ENCODE measurements at regions not wholly inside any gene's neighbourhood (a gene's known extent, or its start where the extent isn't known, plus 50 kb on each side); places are given as distances from the start of the nearest gene placed in this dataset.
A peak's percentile ranks its signal among the peaks of the same experiment; 100 is the strongest.

- Mint-ChIP-seq H3K27ac (peak overlapping the region in 2 of 6 donors; percentile 8 to 17), H3K4me3 (no peak overlapping the region), H3K27me3 (peaks cover 5 to 28% (median 9%) of the 10 kb centered on the region in 3 donors), H3K4me1 (peaks cover 0 to 9% (median 3%) of the 10 kb centered on the region in 3 donors), H3K36me3 (no peaks in the 10 kb centered on the region), H3K9me3 (no peaks in the 10 kb centered on the region)
- DNase-seq (no peak), ATAC-seq (ENCODE audit: low read depth in 2 of 2) (no peak)
These were observed 451.1 kb upstream of the KCNMB2 start for GRCh38 chr3:178084938-178085816.

- peaks cover 5 to 23% (median 9%) of the 10 kb centered on the region in 3 donors for H3K27me3 Mint-ChIP-seq
- H3K27ac Mint-ChIP-seq, result no peak overlapping the region
- ATAC-seq (ENCODE audit: low read depth in 2 of 2) (no peak), DNase-seq (no peak)
- H3K4me1 Mint-ChIP-seq, result peaks cover 0 to 9% (median 3%) of the 10 kb centered on the region in 3 donors
- no peak overlapping the region for H3K4me3 Mint-ChIP-seq
- H3K9me3 Mint-ChIP-seq, result peaks cover 0 to 2% (median 0%) of the 10 kb centered on the region in 7 donors
- H3K36me3 Mint-ChIP-seq, result no peaks in the 10 kb centered on the region
These were observed 450.5 kb upstream of the KCNMB2 start for GRCh38 chr3:178085817-178086123.

- Mint-ChIP-seq H3K9me3 (peaks cover 0 to 3% (median 0%) of the 10 kb centered on the region in 7 donors), H3K4me1 (peaks cover 0 to 9% (median 3%) of the 10 kb centered on the region in 3 donors), H3K36me3 (no peaks in the 10 kb centered on the region), H3K4me3 (no peak overlapping the region), H3K27ac (no peak overlapping the region), H3K27me3 (peaks cover 5 to 20% (median 9%) of the 10 kb centered on the region in 3 donors)
- ATAC-seq (ENCODE audit: low read depth in 2 of 2) (no peak), DNase-seq (no peak)
These were observed 450.0 kb upstream of the KCNMB2 start for GRCh38 chr3:178086144-178086825.

DNA sequence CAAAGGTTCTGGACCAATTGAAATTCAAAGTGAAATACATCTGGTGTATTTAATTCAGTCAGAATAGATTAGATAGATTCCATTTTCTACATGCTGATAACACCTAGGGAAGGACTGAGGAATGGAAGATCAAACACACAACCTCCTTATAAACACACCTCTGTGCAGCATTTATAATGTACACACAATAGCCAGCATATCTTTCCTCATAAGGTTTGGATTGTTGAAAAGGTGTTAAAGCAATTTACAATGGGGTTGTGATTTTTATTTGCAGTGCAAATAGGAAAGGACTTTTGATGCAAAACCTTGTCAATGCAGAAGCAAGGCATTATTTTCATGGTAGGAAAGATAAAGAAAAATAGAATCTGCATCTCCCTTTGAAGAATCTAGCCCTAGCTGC is 448.9 kb upstream of the KCNMB2 start:
- no peak for ATAC-seq (ENCODE audit: low read depth in 2 of 2)
- peaks cover 0 to 9% (median 3%) of the 10 kb centered on the region in 3 donors for H3K4me1 Mint-ChIP-seq

GRCh38 chr3:178088963-178089362 is 447.3 kb upstream of the KCNMB2 start:
- Mint-ChIP-seq H3K36me3 (no peaks in the 10 kb centered on the region), H3K4me1 (peaks cover 0 to 9% (median 3%) of the 10 kb centered on the region in 3 donors), H3K27ac (no peak overlapping the region), H3K9me3 (peaks cover 0 to 24% (median 13%) of the 10 kb centered on the region in 7 donors), H3K4me3 (no peak overlapping the region), H3K27me3 (peaks cover 5 to 20% (median 9%) of the 10 kb centered on the region in 3 donors)
- no peak for ATAC-seq (ENCODE audit: low read depth in 2 of 2)
- no peak for DNase-seq

More for the DNA sequence above, 448.9 kb upstream of the KCNMB2 start:
- no peak for DNase-seq
- peaks cover 0 to 9% (median 8%) of the 10 kb centered on the region in 7 donors for H3K9me3 Mint-ChIP-seq
- no peak overlapping the region for H3K27ac Mint-ChIP-seq
- peaks cover 5 to 20% (median 9%) of the 10 kb centered on the region in 3 donors for H3K27me3 Mint-ChIP-seq
- no peak overlapping the region for H3K4me3 Mint-ChIP-seq
- no peaks in the 10 kb centered on the region for H3K36me3 Mint-ChIP-seq

DNA sequence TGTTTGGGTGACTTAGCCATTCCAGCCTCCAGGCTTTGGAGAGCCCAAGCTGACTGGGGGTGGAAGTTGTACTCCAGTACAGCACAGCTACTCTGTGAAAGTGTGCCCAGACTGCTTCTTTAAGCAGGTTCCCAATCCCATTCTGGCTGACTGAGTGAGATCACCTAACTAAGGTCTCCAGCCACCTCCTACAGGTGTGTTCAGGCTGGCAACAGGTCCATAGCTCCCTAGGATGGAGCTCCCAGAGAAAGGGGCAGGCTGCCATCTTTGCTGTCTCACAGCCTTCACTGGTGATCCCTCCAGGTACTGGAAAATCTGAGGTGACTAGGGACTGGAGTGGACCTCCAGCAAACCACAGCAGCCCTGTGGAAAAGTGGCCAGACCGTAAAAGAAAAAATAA is 445.3 kb upstream of the KCNMB2 start:
- peaks cover 0 to 32% (median 14%) of the 10 kb centered on the region in 7 donors for H3K9me3 Mint-ChIP-seq
- H3K4me1 Mint-ChIP-seq, result no peaks in the 10 kb centered on the region

DNA sequence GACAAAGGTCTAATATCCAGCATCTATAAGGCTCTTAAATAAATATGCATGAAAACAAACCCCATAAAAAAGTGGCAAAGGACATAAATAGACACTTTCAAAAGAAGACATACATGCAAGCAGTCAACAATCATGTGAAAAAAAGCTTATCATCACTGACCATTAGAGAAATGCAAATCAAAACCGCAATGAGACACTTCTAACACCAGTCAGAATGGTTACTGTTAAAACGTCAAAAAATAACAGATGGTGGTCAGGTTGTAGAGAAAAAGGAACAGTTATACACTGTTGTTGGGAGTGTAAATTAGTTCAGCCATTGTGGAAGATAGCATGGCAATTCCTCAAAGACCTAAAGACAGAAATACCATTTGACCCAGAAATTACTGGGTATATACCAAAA is 440.7 kb upstream of the KCNMB2 start:
- H3K9me3 Mint-ChIP-seq, result peaks cover 0 to 32% (median 14%) of the 10 kb centered on the region in 7 donors
- ATAC-seq (ENCODE audit: low read depth in 2 of 2) (no peak), DNase-seq (no peak)
- H3K27me3 Mint-ChIP-seq, result no peaks in the 10 kb centered on the region
- no peaks in the 10 kb centered on the region for H3K4me1 Mint-ChIP-seq
- no peak overlapping the region for H3K27ac Mint-ChIP-seq
- H3K36me3 Mint-ChIP-seq, result no peaks in the 10 kb centered on the region
- H3K4me3 Mint-ChIP-seq, result no peak overlapping the region

More for the DNA sequence above, 445.3 kb upstream of the KCNMB2 start:
- Mint-ChIP-seq H3K36me3 (no peaks in the 10 kb centered on the region), H3K27ac (peak overlapping the region in 1 of 6 donors; percentile 38), H3K27me3 (peaks cover 0 to 20% (median 7%) of the 10 kb centered on the region in 3 donors), H3K4me3 (no peak overlapping the region)
- DNase-seq (no peak), ATAC-seq (ENCODE audit: low read depth in 2 of 2) (no peak)

GRCh38 chr3:178096955-178097354 is 439.3 kb upstream of the KCNMB2 start:
- Mint-ChIP-seq H3K4me1 (no peaks in the 10 kb centered on the region), H3K9me3 (peaks cover 0 to 28% (median 9%) of the 10 kb centered on the region in 7 donors), H3K4me3 (no peak overlapping the region), H3K27ac (no peak overlapping the region), H3K36me3 (no peaks in the 10 kb centered on the region), H3K27me3 (no peaks in the 10 kb centered on the region)
- DNase-seq (no peak), ATAC-seq (ENCODE audit: low read depth in 2 of 2) (no peak)

DNA sequence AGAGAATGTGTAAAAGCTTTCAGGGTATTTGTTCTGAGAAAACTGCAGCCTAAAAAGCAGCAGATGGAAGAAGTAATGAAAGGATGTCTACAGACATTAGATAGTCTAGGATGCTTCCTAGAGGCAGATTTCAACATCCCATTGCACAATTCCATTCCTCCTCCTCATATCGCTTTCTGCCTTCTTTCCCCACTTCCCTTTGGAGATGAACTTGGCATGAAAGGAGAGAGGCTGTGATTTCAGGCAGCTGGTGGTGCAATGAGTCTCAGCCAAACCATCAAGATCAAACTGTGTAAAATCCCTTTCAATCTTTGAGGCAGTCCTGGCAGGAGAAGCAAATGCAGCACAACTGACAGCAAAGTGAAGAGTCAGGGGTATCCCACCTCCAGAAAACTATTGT is 438.7 kb upstream of the KCNMB2 start:
- peaks cover 0 to 21% (median 6%) of the 10 kb centered on the region in 7 donors for H3K9me3 Mint-ChIP-seq
- no peaks in the 10 kb centered on the region for H3K4me1 Mint-ChIP-seq
- no peak for DNase-seq
- no peaks in the 10 kb centered on the region for H3K36me3 Mint-ChIP-seq
- no peaks in the 10 kb centered on the region for H3K27me3 Mint-ChIP-seq
- no peak overlapping the region for H3K27ac Mint-ChIP-seq
- no peak for ATAC-seq (ENCODE audit: low read depth in 2 of 2)
- H3K4me3 Mint-ChIP-seq, result no peak overlapping the region

GRCh38 chr3:178099274-178099673 is 437.0 kb upstream of the KCNMB2 start:
- Mint-ChIP-seq H3K27me3 (no peaks in the 10 kb centered on the region), H3K4me1 (no peaks in the 10 kb centered on the region), H3K4me3 (no peak overlapping the region), H3K9me3 (peaks cover 0 to 7% (median 0%) of the 10 kb centered on the region in 7 donors), H3K36me3 (no peaks in the 10 kb centered on the region), H3K27ac (no peak overlapping the region)
- ATAC-seq (ENCODE audit: low read depth in 2 of 2), result no peak
- DNase-seq, result no peak

DNA sequence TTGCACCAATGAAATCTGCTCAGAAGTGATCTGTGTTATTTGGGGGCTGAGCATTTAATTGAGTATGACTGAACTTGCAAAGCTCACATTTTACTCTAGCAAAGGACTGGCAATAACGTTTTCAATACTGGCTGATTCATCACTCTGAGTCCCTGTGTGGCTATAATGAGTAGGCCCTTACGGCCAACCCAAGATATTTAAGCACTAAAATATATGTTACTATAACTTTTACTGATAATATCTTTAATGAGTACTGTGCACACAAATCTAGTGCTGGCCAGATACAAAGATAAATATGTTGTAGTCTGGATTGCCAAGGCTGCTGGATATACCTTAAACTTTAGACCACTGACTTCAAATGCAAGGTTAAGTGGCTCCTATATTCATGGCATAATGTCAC is 436.4 kb upstream of the KCNMB2 start:
- no peak overlapping the region for H3K27ac Mint-ChIP-seq
- DNase-seq (no peak), ATAC-seq (ENCODE audit: low read depth in 2 of 2) (no peak)
- no peaks in the 10 kb centered on the region for H3K27me3 Mint-ChIP-seq
- H3K4me3 Mint-ChIP-seq, result no peak overlapping the region
- H3K4me1 Mint-ChIP-seq, result no peaks in the 10 kb centered on the region
- H3K9me3 Mint-ChIP-seq, result peaks cover 0 to 7% (median 0%) of the 10 kb centered on the region in 7 donors
- no peaks in the 10 kb centered on the region for H3K36me3 Mint-ChIP-seq

- Mint-ChIP-seq H3K27ac (no peak overlapping the region), H3K27me3 (no peaks in the 10 kb centered on the region), H3K4me3 (no peak overlapping the region), H3K4me1 (no peaks in the 10 kb centered on the region), H3K36me3 (no peaks in the 10 kb centered on the region), H3K9me3 (peaks cover 0 to 4% (median 0%) of the 10 kb centered on the region in 7 donors)
- DNase-seq (no peak), ATAC-seq (ENCODE audit: low read depth in 2 of 2) (no peak)
These were observed 435.3 kb upstream of the KCNMB2 start for GRCh38 chr3:178100908-178101307.

- H3K36me3 Mint-ChIP-seq, result no peaks in the 10 kb centered on the region
- no peaks in the 10 kb centered on the region for H3K27me3 Mint-ChIP-seq
- no peak for DNase-seq
- H3K27ac Mint-ChIP-seq, result no peak overlapping the region
- no peaks in the 10 kb centered on the region for H3K4me1 Mint-ChIP-seq
- no peaks in the 10 kb centered on the region for H3K9me3 Mint-ChIP-seq
- no peak overlapping the region for H3K4me3 Mint-ChIP-seq
- ATAC-seq (ENCODE audit: low read depth in 2 of 2), result no peak
These were observed 433.1 kb upstream of the KCNMB2 start for GRCh38 chr3:178103140-178103539.

- DNase-seq (no peak), ATAC-seq (ENCODE audit: low read depth in 2 of 2) (no peak)
- Mint-ChIP-seq H3K4me1 (no peaks in the 10 kb centered on the region), H3K4me3 (no peak overlapping the region), H3K9me3 (no peaks in the 10 kb centered on the region), H3K36me3 (no peaks in the 10 kb centered on the region), H3K27me3 (no peaks in the 10 kb centered on the region), H3K27ac (no peak overlapping the region)
These were observed 428.4 kb upstream of the KCNMB2 start for GRCh38 chr3:178107804-178108203.

Measured in naive B cell (primary cell).